GM21737 (cell line): ENCODE measurements at regions not wholly inside any gene's neighbourhood (a gene's known extent, or its start where the extent isn't known, plus 50 kb on each side); places are given as distances from the start of the nearest gene placed in this dataset.
"Not testable (repeated sequence)": the region's sequence is repeated elsewhere in the genome, so short reads cannot be mapped to it uniquely, and the experiment has no call there.

Experiments used
- ATAC-seq: cut with Tn5 transposase; IDR thresholded peaks from one replicate; pipeline ENCODE4 v1.9.1; 2021; ENCODE audit warnings: mild to moderate bottlenecking, moderate library complexity; ENCODE audit not compliant: unreplicated experiment

DNA sequence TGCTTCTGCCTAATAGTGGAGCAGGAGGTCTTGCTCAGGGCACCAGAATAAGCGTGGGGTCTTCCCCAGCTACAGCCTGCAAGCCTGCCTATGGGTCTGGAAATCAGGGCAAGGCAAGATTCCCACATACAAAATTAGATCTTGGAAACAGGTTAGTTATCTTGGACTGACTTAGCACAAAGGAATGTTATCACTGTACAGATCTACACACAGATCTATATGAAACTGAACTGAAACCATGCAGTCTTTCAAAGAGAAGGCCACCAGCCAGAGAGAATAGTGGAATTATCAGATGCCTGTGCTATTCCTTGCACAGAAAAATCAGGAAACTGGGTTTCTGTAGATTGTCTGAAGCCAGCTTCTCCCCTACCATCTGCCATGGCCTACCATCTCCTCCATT is 585.7 kb downstream of the ACTL7B start:
- ATAC-seq = no peak

DNA sequence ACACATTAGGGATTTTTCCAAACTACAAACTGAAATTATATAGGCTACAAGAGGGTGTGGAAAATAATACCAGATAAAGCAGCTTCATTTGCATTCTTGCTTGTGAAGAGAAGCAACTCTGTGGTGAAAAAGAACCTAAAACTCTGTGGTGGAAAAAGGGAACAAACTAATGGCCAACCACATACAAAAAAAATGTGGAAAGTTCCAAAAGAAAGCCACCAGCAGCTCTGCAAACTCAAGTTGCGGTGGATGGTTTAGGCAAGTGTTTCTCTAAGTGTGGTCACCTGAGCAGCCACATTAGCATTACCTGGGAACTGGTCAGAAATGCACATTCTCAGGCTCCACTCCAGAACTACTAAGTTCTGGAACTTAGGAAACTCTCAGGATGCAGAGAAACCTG is 586.4 kb downstream of the ACTL7B start:
- ATAC-seq = no peak

DNA sequence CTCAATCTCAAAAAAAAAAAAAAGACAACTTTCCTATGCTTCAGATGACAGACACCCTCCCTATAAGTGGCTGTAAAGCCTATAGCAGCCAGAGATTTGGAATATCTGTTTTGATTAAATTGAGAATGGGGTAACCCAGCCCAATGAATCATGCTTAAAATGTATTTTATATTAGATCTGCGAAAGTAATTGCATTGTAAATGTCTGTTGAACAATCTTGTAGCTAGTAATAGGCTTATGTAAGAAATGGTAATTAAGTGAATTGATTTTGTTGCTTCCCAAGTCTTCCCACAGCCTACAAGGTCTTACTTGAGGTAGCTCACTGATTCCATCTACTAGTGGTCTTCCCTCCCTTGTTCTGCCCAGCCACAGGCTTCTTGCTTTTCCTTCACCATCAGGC is 590.7 kb downstream of the ACTL7B start:
- no peak for ATAC-seq

DNA sequence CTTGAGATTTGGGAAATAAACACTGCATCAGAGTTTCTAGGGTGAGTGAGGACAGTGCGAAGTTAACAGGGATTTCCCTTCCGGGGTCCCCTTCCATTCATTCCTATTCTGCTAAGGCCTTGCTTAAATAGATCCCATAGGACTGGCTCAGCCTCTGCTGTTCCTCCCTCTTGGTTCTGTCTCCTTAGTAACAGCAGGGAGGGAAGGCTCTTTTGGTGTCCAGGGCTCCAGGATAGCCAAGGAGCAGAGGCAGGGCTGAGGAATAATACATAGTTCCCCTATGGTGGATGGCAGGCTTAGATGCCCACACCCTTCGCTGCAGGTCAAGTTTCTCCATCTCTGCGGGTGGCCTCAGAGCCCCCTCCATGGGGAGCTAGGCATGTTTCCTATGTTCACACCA is 591.7 kb downstream of the ACTL7B start:
- no peak for ATAC-seq

DNA sequence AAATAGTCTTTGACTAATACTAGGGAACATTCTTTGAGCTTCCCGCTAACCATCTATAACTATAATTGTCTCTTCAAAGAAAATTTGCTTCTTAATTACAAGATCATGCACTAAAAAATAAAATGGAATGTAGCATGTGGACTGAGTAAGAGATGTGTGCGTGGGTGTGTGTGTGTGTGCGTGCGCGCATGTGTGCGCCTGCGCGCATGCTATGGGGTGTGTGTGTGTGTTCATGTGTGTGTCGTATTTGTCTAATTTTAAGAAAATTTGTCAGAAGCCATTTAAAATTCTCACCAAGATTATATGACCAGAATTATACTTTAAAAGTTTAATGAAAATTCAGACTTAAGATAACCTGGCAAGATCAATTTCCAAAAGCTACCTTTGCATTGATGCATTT is 593.0 kb downstream of the ACTL7B start:
- no peak for ATAC-seq

DNA sequence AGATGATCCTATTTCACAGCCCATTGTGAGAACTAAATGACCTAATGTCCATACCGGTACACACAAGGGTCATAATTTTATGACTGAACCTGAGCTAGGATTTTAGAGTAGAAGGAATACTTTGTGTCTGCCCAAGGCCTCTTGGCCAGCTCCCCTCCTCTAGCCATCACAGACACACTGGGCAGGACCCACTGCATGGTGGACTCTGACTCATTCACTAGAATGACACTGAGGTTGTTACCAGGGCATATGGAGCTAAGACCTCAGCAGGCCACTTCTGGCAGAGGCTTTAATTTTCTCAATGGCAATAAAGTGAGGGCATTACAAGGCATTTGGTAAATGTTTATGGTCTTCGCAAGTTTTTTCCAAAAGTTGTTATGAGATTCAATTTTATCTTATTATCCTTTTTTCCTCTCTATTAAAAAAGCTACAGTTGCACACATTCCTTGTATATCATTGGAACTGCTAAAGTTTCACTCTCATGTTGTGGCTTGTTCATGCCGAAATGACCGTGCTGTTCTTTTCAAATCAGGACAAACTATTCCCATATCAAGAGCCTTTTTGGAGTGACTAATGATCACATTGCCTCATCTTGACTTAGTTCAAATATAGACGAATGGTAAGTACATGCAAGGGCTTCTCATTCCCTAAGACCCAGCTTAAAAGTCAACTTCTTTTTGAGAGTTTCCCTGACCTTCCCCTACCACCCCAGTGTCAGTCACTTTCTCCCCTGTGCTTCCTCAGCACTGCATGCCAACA is 595.7 kb downstream of the ACTL7B start:
- ATAC-seq = no peak

DNA sequence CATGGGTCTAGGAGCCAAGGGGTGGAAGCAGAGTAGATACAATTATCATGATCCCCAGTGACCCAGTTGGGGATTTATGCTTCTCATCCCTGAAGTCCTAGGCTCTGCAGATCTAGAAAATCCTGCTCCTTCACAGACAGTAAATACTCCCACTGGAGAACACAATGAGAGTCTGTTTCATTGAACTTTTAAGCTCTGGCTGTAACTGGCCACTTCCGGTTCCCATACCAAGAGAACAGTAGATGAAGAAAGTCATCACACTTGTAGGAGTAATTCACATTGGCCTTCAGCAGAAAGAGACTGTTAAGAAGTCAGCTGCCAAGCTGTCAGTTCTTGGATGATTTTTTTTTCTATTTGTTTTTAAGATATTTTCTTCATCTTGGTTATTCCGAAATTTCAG is 597.1 kb downstream of the ACTL7B start:
- ATAC-seq = no peak

DNA sequence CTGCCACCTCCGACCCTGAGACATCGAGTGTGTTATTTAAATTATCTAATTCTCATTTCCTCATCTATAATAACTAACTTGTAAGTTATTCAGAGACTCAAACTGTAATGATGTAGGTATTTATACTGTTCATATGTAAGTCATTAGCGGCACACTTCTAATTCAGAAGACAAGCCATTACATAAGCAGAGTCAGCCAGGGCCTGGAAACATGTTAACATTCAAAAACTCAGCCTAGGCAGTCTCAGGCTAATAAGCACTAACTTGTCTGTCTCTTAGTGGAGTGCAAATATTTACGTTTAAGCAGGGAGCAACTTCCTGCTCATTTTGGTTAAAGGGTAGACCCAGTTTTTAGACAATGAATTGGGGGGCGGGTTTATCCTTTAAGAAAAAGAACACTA is 598.4 kb downstream of the ACTL7B start:
- no peak for ATAC-seq

DNA sequence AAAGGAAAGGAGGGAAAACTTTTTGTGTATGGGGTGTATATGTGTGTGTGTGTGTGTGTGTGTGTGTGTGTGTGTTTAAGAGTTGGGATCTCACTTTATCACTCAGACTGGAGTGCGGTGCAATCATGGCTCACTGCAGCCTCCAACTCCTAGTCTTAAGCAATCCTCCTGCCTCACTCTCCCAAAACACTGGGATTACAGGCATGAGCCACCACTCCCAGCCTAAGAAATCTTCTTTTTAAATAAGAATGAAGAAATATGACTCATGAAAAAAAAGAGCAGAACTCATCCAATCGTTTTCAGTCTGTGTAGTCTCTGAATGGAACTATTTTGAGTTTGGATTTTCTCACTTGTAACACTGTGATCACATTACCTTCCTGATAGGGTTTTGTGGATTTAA is 601.5 kb downstream of the ACTL7B start:
- no peak for ATAC-seq

DNA sequence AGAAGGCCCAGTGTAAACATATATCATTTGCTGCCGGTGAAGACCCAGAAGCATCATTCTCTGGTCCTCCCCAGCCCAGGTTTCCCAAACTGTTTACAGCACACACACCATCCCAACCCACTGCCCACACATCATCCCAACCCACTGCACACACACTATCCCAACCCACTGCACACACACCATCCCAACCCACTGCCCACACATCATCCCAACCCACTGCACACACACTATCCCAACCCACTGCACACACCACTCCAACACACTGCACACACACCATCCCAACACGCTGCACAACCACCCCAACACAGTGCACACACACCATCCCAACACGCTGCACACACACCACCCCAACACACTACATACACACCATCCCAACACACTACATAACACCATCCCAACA is 608.4 kb downstream of the ACTL7B start:
- ATAC-seq = not testable (repeated sequence)

DNA sequence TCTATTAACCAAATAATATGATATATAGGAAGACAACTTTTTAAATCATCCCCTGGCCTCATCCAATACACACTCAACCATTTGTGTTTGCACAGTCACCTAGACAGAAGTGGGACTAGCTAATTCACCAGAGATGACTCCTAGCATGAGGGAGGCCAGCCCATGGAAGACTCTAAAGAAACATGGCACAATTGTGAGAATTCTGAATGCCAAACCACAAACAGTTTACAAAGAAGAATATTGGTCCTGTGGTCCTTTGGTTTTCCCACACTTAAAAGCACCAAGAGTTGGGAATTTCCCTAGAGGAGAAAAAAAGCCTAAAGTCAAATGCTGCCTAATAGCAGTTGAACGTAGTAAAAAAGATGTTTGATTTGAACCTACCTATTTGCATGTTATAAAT is 609.9 kb downstream of the ACTL7B start:
- ATAC-seq = no peak

DNA sequence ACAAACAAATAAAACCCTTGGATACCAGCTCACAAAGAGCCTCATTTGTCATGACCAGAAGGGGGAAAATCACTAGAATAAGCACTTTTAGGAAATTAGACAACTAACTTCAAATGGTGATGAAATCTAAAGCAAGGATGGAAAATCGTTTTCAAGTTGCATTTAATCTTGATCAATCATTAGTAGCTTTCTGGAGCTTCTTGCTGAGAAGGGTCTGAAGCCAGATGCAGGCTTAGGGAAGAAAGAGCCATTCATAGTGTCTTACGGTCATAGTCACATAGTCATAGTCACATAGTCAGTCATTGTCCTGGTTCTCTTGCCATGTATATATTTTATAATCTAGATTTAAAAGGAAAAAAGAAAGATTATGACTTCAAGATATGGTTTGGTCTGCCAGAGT is 610.5 kb downstream of the ACTL7B start:
- no peak for ATAC-seq

DNA sequence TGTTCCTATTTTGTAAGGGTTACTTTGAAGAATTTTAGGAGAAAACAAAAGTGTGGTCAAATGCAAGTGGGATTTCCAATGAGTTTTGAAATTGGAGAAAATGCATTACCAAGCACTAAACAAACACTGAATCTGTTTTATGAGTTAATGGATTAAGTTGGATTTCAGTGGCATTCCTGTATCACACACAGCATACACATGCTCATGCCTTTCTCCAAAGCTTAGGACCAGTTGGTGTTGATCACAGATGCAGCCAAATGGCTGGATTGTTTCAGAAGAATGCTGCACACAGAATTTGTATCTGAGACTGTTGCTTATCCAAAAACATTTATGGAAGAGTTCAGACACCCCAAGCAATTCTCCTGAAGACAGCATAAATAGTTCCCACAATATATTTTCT is 611.1 kb downstream of the ACTL7B start:
- ATAC-seq = no peak

DNA sequence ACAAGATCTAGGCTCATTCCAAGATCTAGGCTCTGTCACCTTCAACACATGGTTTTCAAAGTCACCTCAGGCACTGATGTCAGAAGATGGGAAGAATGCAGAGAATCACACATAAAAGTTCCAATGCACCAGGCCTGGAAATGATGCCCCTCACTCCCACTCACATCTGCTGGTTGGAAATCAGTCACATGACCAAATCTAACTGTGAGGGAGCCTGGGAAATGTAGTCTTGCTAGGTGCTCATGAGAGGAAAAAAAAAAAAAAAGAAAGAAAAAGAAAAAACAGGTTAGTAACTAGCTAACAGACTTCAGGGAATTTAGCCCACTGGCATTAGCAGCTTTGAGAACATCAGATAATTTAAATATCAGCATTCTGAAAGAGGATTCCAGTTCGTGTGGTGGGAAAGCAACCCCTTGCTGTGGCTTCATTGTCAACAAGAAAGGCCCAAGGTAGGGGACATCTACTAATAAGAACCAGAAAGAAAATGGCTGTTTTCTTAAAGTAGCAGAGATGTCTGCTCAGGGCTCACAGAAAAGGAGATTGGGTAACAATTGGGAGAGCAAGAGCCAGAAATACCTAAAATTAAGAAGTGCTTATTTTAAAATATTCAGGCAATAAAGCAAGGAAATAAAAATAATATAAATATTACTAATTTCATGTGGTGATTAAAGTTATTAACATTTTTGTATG is 614.3 kb downstream of the ACTL7B start:
- no peak for ATAC-seq

DNA sequence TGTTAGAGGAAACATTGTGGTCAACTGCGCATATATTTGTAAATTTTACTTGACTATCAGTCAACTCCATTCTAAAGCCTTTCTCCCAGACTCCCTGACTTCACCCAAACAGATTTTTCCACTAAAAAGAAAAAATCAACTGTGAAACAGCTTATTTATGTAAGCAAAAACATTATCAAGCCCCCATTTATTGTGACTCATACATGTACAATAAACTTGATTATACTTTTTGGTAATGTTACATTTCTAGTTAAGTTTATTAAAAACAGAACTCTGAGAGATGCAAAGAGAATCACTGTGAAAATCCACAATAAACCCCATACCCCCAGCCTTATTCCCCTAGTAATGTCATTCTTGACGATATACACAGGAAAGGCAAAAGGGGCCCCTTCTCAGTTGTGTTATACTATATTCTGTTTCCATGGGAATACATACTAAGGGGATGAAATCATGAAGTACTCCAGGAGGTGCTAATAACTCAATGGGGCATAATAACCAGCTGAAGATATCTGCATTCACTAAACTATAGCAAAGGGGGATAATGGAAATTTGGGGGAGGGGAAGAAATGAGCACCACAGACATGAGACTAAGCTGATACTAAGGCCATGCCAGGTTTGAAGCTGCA is 616.0 kb downstream of the ACTL7B start:
- no peak for ATAC-seq

DNA sequence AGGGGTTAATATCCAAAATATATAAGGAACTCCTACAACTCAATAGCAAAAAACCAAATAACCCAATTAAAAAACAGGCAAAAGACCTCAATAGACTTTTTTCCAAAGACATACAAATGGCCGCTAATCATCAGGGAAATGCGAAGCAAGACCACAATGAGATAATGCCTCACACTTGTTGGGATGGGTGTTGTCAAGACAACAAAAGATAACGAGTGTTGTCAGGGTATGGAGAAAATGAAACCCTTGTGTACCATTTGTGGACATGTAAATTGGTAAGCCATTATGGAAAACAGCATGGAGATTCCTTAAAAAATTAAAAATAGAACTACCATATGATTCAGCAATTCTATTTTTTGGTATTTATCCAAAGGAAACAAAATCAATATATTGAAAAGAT is 620.2 kb downstream of the ACTL7B start:
- ATAC-seq = no peak

DNA sequence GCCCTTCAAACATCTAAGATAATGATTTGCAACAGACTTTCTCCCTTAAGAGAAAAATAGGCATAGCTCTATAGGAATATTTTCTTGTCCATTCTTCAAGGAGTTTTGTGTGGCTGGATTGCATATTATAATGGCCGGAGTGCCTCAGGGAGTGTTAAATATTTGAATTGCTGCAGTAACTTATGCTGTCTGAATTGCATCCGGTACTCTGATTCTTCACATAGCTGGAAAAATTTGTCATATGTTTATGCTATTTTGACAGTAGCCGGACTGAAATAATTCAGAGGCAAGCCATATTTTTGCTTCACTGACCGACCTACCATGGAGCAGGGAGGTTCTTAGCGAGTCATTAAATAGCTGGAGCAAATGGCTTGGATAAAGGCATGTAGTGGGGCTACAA is 621.0 kb downstream of the ACTL7B start:
- ATAC-seq = no peak

DNA sequence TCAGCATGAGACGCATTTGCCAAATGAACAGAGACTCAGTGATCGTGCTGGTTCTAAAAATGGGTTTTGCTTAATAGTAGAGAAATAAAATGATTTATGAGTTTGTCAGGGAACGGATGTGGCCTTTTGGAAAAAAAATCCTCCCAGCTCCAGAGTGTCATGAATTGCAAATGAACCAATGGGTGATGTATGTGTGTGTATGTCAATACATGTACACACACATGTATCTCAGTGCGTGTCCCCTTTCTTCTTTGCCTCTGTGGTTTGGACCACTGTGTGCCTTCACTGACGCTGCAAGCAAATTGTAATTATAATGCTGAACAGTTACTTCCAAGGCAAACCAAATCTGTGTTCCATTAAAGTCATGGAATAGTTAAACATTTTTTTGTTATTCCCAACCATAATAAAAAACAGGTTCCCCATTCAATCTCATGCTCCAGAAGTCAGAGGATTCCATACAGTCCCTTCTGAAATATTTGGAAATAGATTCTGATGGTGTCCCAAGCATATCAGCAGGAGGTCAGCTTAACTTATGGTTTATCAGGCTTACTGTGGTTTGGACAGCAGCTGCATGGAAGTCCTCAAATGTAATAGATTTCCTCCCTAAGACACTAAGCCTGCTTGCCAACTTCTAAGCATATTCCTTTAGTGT is 630.5 kb downstream of the ACTL7B start:
- no peak for ATAC-seq

DNA sequence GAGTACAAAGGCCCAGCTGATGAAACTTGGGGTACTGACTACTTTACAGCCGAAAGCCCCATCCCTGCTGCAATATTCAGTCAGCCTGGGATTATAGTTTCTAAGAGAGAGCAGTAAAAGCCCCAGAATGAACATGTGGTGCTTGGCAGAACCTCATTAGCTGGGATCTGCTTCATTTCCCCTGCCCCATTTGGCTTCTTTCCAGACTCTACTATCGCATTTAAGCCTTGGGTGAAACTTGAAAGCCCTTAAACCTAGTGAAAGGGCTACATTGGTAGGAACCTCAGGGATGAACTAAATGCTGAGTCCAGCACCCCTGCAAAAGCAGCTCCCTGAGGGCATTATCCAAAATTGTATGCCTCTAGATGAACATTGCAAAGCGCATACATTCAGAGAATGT is 631.1 kb downstream of the ACTL7B start:
- no peak for ATAC-seq

DNA sequence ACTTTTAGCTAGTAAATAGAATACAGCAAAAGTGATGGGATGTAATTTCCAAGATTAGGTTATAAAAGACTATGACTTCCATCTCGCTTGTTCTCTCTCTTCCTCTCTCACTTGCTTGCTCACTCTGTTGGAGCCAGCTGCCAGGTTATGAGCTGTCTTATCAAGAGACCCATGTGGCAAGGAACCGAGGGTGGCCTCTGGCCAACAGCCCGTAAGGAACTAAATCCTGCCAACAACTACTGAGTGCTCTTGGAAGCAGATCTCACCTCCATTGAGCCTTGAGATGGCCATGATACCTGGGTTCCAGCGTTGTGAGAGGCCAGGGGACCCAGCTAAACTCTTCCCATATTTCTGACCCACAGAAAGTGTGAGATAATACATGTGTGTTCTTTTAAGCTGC is 636.1 kb downstream of the ACTL7B start:
- no peak for ATAC-seq

DNA sequence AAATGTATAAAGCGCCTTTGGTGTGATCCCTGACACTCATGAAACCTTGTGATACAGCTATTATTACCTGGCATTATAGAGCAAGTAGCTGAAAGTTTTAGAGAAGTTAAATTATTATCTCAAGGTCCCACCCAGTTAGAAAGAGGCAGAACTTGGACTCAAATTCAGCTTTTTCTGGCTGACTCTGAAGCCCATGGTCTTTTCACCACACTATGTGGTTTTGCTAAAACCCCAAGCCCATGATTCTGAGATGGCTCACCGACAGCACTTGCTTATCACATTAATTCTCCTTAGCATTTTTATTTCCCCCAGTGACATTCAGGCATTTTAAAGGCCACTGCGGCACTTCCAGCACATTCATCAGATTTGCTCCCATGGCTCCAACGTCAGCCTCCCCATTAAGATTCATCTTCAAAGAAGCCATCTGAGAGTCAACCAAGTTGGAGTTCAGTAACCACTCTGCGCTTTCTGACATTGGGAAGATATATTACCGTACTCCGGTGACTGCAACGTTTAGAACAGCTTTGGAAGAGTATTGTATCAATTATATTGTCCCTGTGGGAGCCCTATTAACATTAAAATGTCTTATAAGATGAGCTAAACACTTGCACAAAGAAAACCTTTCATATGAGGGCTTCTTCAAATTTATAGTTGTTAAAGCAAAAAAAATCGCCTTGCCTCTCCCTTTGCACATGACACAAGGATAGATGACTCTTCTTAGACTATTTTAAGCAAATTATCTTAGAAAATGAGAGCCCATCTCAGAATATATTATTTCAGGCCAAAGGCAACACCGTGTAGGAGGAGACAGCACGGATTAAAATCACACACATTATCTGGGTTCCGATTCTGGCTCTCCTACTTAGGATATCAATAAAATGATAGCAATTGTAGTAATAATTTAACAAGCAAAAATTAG is 638.1 kb downstream of the ACTL7B start:
- no peak for ATAC-seq
